ENCODE measurements at regions not wholly inside any gene's neighbourhood (a gene's known extent, or its start where the extent isn't known, plus 50 kb on each side); places are given as distances from the start of the nearest gene placed in this dataset.

GRCh38 chr2:128625963-128626759, 307.5 kb upstream of the HS6ST1 start:
- intact Hi-C loops (cut with DNase I) = no loop called here
- H3K36me3 ChIP-seq = no peaks in the 10 kb centered on the region
- no peak overlapping the region for H3K27ac ChIP-seq
- no peaks in the 10 kb centered on the region for H3K27me3 ChIP-seq
- ATAC-seq (no peak), FAIRE-seq (no peak), DNase-seq (peak in 2 of 6 donors; percentile 26 to 45)
- WGBS, 2 donors = 83% methylated on average over 12 of the region's 12 CpGs
- TF ChIP-seq CTCF (IDR thresholded peaks at IDR 0.05) = no peak
- no peak overlapping the region for H3K4me3 ChIP-seq
- no peaks in the 10 kb centered on the region for H3K9me3 ChIP-seq
- H3K4me1 ChIP-seq = no peaks in the 10 kb centered on the region

GRCh38 chr2:128626760-128627511, 308.3 kb upstream of the HS6ST1 start:
- no peaks in the 10 kb centered on the region for H3K27me3 ChIP-seq
- no peak for ATAC-seq
- DNase-seq = peak in 2 of 6 donors; percentile 26 to 35
- H3K9me3 ChIP-seq = no peaks in the 10 kb centered on the region
- no peak for TF ChIP-seq CTCF (IDR thresholded peaks at IDR 0.05)
- H3K4me1 ChIP-seq = no peaks in the 10 kb centered on the region
- no peak overlapping the region for H3K4me3 ChIP-seq
- no peak for FAIRE-seq
- H3K27ac ChIP-seq = no peak overlapping the region
- H3K36me3 ChIP-seq = no peaks in the 10 kb centered on the region
- WGBS, 2 donors = 75 to 78% methylated on average over 20 of the region's 20 CpGs
- intact Hi-C loops (cut with DNase I) = no loop called here

- no peak for ATAC-seq
- no peak for FAIRE-seq
These were observed 309.5 kb upstream of the HS6ST1 start for GRCh38 chr2:128628206-128628605.

GRCh38 chr2:128628996-128629395, 310.3 kb upstream of the HS6ST1 start:
- TF ChIP-seq CTCF (IDR thresholded peaks at IDR 0.05) = no peak
- Histone ChIP-seq H3K4me3 (no peak overlapping the region), H3K27me3 (no peaks in the 10 kb centered on the region), H3K27ac (no peak overlapping the region), H3K4me1 (no peaks in the 10 kb centered on the region), H3K36me3 (no peaks in the 10 kb centered on the region), H3K9me3 (no peaks in the 10 kb centered on the region)
- FAIRE-seq = no peak
- peak in 1 of 6 donors; percentile 8 for DNase-seq
- ATAC-seq = no peak
- 72 to 73% methylated on average over 6 of the region's 6 CpGs for WGBS, 2 donors
- intact Hi-C loops (cut with DNase I) = no loop called here

More at GRCh38 chr2:128628206-128628605, 309.5 kb upstream of the HS6ST1 start:
- Histone ChIP-seq H3K9me3 (no peaks in the 10 kb centered on the region), H3K4me1 (no peaks in the 10 kb centered on the region), H3K36me3 (no peaks in the 10 kb centered on the region), H3K4me3 (no peak overlapping the region), H3K27ac (no peak overlapping the region), H3K27me3 (no peaks in the 10 kb centered on the region)
- WGBS, 2 donors = 82 to 92% methylated on average over 7 of the region's 7 CpGs
- peak in 2 of 6 donors; percentile 30 for DNase-seq
- intact Hi-C loops (cut with DNase I) = no loop called here
- no peak for TF ChIP-seq CTCF (IDR thresholded peaks at IDR 0.05)

All from pancreas (tissue), 10 donors.